GM23248 (cell line): ENCODE measurements at regions not wholly inside any gene's neighbourhood (a gene's known extent, or its start where the extent isn't known, plus 50 kb on each side); places are given as distances from the start of the nearest gene placed in this dataset.

Experiments
- EZH2 ChIP-seq: fragments of 200-600 bp; sonication (generic); IDR thresholded peaks from 2 replicates; pipeline ENCODE4 v1.6.1; 2018; ENCODE audit warnings: antibody characterized with exemption, mild to moderate bottlenecking; ENCODE audit not compliant: insufficient read depth, poor library complexity, severe bottlenecking
- EZH2phosphoT487 ChIP-seq: fragments of 200-600 bp; sonication (generic); IDR thresholded peaks from 2 replicates; pipeline ENCODE4 v1.6.1; 2018; ENCODE audit warnings: antibody characterized with exemption, moderate library complexity, mild to moderate bottlenecking, low read depth; ENCODE audit not compliant: insufficient read depth

- no peak for TF ChIP-seq EZH2phosphoT487
- no peak for TF ChIP-seq EZH2
Measured at GRCh38 chr4:181259081-181259709, 984.0 kb upstream of the TENM3 start.
